Subcutaneous abdominal adipose tissue (tissue), 5 donors: ENCODE measurements at regions not wholly inside any gene's neighbourhood (a gene's known extent, or its start where the extent isn't known, plus 50 kb on each side); places are given as distances from the start of the nearest gene placed in this dataset.

Experiments
- H3K27ac ChIP-seq: one replicate; pipeline ENCODE4 v1.7.0; 2013; ENCODE audit warnings: low read depth, mild to moderate bottlenecking, inconsistent platforms, low read length, moderate library complexity
- H3K27me3 ChIP-seq, 5 donors: one replicate each; pipeline ENCODE4 v1.7.0; 2013; ENCODE audit warnings: low read length in 5 of 5, inconsistent platforms in 1 of 5; ENCODE audit not compliant: control insufficient read depth in 5 of 5, insufficient read depth in 4 of 5
- H3K36me3 ChIP-seq, 5 donors: one replicate each; pipeline ENCODE4 v1.7.0; 2013; ENCODE audit warnings: low read length in 5 of 5; ENCODE audit not compliant: control insufficient read depth in 5 of 5, insufficient read depth in 5 of 5
- H3K4me1 ChIP-seq, 5 donors: one replicate each; pipeline ENCODE4 v1.7.0; 2013; ENCODE audit warnings: low read length in 5 of 5, mild to moderate bottlenecking in 3 of 5, moderate library complexity in 1 of 5; ENCODE audit not compliant: control insufficient read depth in 5 of 5, insufficient read depth in 5 of 5
- H3K4me3 ChIP-seq, 5 donors: one replicate each; pipeline ENCODE4 v1.7.0; 2013; ENCODE audit warnings: low read length in 5 of 5, low read depth in 1 of 5
- H3K9ac ChIP-seq, 5 donors: one replicate each; pipeline ENCODE4 v1.7.0; 2013; ENCODE audit warnings: low read length in 5 of 5, mild to moderate bottlenecking in 4 of 5, moderate library complexity in 3 of 5
- H3K9me3 ChIP-seq, 5 donors: one replicate each; pipeline ENCODE4 v1.7.0; 2013; ENCODE audit warnings: low read length in 5 of 5; ENCODE audit not compliant: control insufficient read depth in 5 of 5
- donor health status: healthy.
- donor health status: healthy.
- donor health status: healthy.
- donor health status: healthy.
- donor health status: healthy.

DNA sequence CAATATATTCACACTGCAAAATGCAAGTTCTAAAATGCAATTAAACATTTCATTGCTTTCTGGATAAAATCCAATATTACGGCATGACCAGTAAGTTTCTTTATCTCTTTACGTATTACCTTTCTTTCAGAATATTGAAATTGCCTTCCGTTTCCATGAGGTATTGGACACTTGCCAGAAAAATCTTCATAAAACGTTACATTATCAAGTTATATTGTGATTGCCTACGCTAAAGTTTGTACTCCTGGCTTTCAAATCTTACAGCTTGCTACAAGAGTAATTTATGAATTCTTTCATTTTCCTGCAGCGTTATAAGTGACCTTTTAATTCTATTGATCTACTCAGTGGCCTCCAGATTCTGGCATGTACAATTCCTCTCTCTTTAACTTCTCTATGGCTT is 1349.3 kb downstream of the OTOL1 start:
- Histone ChIP-seq H3K4me3 (no peak overlapping the region), H3K27me3 (no peaks in the 10 kb centered on the region), H3K9me3 (peaks cover 0 to 5% (median 0%) of the 10 kb centered on the region in 5 donors), H3K4me1 (no peaks in the 10 kb centered on the region), H3K27ac (no peak overlapping the region), H3K9ac (no peak overlapping the region), H3K36me3 (no peaks in the 10 kb centered on the region)

GRCh38 chr3:162847511-162847910 is 1350.9 kb downstream of the OTOL1 start:
- Histone ChIP-seq H3K27me3 (no peaks in the 10 kb centered on the region), H3K36me3 (no peaks in the 10 kb centered on the region), H3K9ac (no peak overlapping the region), H3K4me1 (no peaks in the 10 kb centered on the region), H3K27ac (no peak overlapping the region), H3K9me3 (peaks cover 0 to 5% (median 0%) of the 10 kb centered on the region in 5 donors), H3K4me3 (no peak overlapping the region)

GRCh38 chr3:162863579-162863978 is 1367.0 kb downstream of the OTOL1 start:
- no peak overlapping the region for H3K27ac ChIP-seq
- H3K9me3 ChIP-seq: peaks cover 0 to 5% (median 0%) of the 10 kb centered on the region in 5 donors
- no peak overlapping the region for H3K9ac ChIP-seq
- H3K27me3 ChIP-seq: no peaks in the 10 kb centered on the region
- no peaks in the 10 kb centered on the region for H3K36me3 ChIP-seq
- H3K4me1 ChIP-seq: no peaks in the 10 kb centered on the region
- no peak overlapping the region for H3K4me3 ChIP-seq

GRCh38 chr3:162865466-162865865 is 1368.9 kb downstream of the OTOL1 start:
- Histone ChIP-seq H3K36me3 (no peaks in the 10 kb centered on the region), H3K4me1 (no peaks in the 10 kb centered on the region), H3K27me3 (no peaks in the 10 kb centered on the region), H3K4me3 (no peak overlapping the region), H3K9me3 (peaks cover 0 to 6% (median 0%) of the 10 kb centered on the region in 5 donors), H3K27ac (no peak overlapping the region), H3K9ac (no peak overlapping the region)

DNA sequence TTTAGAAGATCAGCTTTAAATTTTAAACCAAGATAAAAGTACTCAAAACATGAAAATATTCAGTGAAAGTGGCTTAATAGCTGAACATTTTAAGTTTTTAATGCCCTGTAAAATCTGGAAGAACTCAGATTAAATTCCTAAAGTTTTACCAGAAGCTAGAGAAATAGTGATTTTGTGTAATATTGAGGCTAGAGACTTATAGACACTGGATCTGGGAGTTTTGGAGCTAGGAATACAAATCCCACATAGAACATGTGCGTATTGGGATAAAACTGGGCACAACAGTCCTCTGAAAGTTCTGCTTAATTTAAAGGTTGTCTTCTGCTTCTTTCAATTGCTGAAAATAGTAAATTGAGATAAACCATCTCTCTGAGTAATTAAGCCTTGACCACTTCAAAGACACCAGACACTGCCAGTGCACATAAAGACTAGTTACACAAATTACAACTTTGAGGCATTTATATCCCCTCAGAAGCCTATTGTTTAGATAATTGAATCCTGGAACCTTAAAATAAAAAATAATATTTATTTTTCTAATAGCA is 1382.5 kb downstream of the OTOL1 start:
- no peak overlapping the region for H3K9ac ChIP-seq
- no peaks in the 10 kb centered on the region for H3K27me3 ChIP-seq
- H3K4me3 ChIP-seq: no peak overlapping the region
- H3K4me1 ChIP-seq: no peaks in the 10 kb centered on the region
- no peaks in the 10 kb centered on the region for H3K9me3 ChIP-seq
- H3K27ac ChIP-seq: no peak overlapping the region
- no peaks in the 10 kb centered on the region for H3K36me3 ChIP-seq

GRCh38 chr3:162884373-162884772 is 1387.8 kb downstream of the OTOL1 start:
- Histone ChIP-seq H3K9ac (no peak overlapping the region), H3K4me3 (no peak overlapping the region), H3K27ac (no peak overlapping the region), H3K9me3 (no peaks in the 10 kb centered on the region), H3K36me3 (no peaks in the 10 kb centered on the region), H3K27me3 (no peaks in the 10 kb centered on the region), H3K4me1 (no peaks in the 10 kb centered on the region)

- Histone ChIP-seq H3K9ac (no peak overlapping the region), H3K36me3 (no peaks in the 10 kb centered on the region), H3K9me3 (peaks cover 0 to 4% (median 0%) of the 10 kb centered on the region in 5 donors), H3K27me3 (no peaks in the 10 kb centered on the region), H3K4me1 (no peaks in the 10 kb centered on the region), H3K27ac (no peak overlapping the region), H3K4me3 (no peak overlapping the region)
Measured at GRCh38 chr3:162892921-162893793, 1396.5 kb downstream of the OTOL1 start.

- Histone ChIP-seq H3K27ac (no peak overlapping the region), H3K4me3 (no peak overlapping the region), H3K27me3 (no peaks in the 10 kb centered on the region)
Measured at GRCh38 chr3:162897291-162897690, 1400.7 kb downstream of the OTOL1 start.

DNA sequence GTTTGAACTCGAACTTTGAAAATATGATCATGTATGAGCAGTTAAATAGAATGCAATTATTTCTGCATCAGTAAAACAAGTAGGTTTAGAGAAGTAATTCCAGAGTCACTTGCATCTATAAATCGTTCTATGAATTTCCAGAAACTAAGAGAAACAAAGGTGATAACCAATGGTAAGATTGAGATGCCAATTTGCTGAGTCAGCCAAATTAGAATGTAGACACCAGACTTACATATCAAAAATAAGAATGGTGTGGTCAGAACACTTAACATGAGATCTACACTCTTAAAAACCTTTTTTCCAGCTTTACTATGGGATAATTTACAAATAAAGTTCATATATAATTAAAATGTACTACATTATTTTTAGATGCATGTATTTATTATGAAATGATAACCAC is 1435.9 kb downstream of the OTOL1 start:
- Histone ChIP-seq H3K4me3 (no peak overlapping the region), H3K36me3 (no peaks in the 10 kb centered on the region), H3K27ac (no peak overlapping the region), H3K27me3 (no peaks in the 10 kb centered on the region), H3K4me1 (no peaks in the 10 kb centered on the region), H3K9me3 (no peaks in the 10 kb centered on the region), H3K9ac (no peak overlapping the region)

More at GRCh38 chr3:162897291-162897690, 1400.7 kb downstream of the OTOL1 start:
- no peaks in the 10 kb centered on the region for H3K36me3 ChIP-seq
- H3K9ac ChIP-seq: no peak overlapping the region
- peaks cover 0 to 7% (median 0%) of the 10 kb centered on the region in 5 donors for H3K9me3 ChIP-seq
- H3K4me1 ChIP-seq: no peaks in the 10 kb centered on the region

DNA sequence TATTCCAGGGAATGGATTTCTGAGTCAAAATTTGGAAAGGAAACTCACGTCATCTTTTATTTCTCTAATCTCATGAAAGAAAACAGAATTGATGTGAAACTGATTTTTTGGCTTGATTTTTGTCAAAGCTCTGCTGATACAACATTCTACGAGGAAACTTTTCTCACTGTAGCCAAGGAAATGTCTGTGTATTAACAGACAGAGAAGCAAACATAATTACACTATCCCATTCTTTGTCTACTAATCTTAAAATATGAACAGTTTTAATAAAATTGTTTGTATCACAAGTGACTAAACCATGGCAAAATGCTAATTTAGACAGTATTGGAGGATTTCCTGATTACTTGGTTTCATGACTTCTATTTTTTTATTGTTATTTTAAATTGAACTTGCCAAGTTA is 1437.0 kb downstream of the OTOL1 start:
- H3K4me1 ChIP-seq: no peaks in the 10 kb centered on the region
- no peaks in the 10 kb centered on the region for H3K27me3 ChIP-seq
- no peaks in the 10 kb centered on the region for H3K36me3 ChIP-seq
- H3K9me3 ChIP-seq: no peaks in the 10 kb centered on the region
- no peak overlapping the region for H3K4me3 ChIP-seq
- no peak overlapping the region for H3K27ac ChIP-seq
- no peak overlapping the region for H3K9ac ChIP-seq
